Activated CD8-positive, alpha-beta memory T cell treated with anti-CD3 and anti-CD28 coated beads, Interleukin-2, amount 50 U/mL, for 1 hour (primary cell): ENCODE measurements at regions not wholly inside any gene's neighbourhood (a gene's known extent, or its start where the extent isn't known, plus 50 kb on each side); places are given as distances from the start of the nearest gene placed in this dataset.

Experiments used
- DNase-seq: peaks from one replicate; pipeline ENCODE4 v3.0.0-alpha.2; 2020; ENCODE audit errors: extremely low read depth

- no peak for DNase-seq
These were observed 682.4 kb upstream of the ADAMTS5 start for GRCh38 chr21:27649323-27649722.

GRCh38 chr21:27648560-27648959 is 681.7 kb upstream of the ADAMTS5 start:
- DNase-seq, result no peak

GRCh38 chr21:27647921-27648320 is 681.0 kb upstream of the ADAMTS5 start:
- DNase-seq, result no peak

GRCh38 chr21:27647401-27647800 is 680.5 kb upstream of the ADAMTS5 start:
- DNase-seq, result no peak

- DNase-seq, result no peak
These were observed 679.8 kb upstream of the ADAMTS5 start for GRCh38 chr21:27646691-27647090.

- DNase-seq, result no peak
These were observed 679.2 kb upstream of the ADAMTS5 start for GRCh38 chr21:27646056-27646455.

- no peak for DNase-seq
These were observed 678.4 kb upstream of the ADAMTS5 start for GRCh38 chr21:27645285-27645684.

GRCh38 chr21:27643326-27643725 is 676.4 kb upstream of the ADAMTS5 start:
- DNase-seq, result no peak

- DNase-seq, result no peak
These were observed 672.4 kb upstream of the ADAMTS5 start for GRCh38 chr21:27639286-27639685.

- DNase-seq, result no peak
These were observed 669.8 kb upstream of the ADAMTS5 start for GRCh38 chr21:27636656-27637055.

- DNase-seq, result no peak
These were observed 666.7 kb upstream of the ADAMTS5 start for GRCh38 chr21:27633631-27634030.

GRCh38 chr21:27631471-27631870 is 664.6 kb upstream of the ADAMTS5 start:
- no peak for DNase-seq

GRCh38 chr21:27622631-27623030 is 655.7 kb upstream of the ADAMTS5 start:
- DNase-seq, result no peak

GRCh38 chr21:27614231-27614630 is 647.3 kb upstream of the ADAMTS5 start:
- DNase-seq, result no peak

- DNase-seq, result no peak
These were observed 639.5 kb upstream of the ADAMTS5 start for GRCh38 chr21:27606422-27606821.

GRCh38 chr21:27596196-27596595 is 629.3 kb upstream of the ADAMTS5 start:
- DNase-seq, result no peak

GRCh38 chr21:27595716-27596115 is 628.8 kb upstream of the ADAMTS5 start:
- DNase-seq, result no peak

- no peak for DNase-seq
These were observed 623.4 kb upstream of the ADAMTS5 start for GRCh38 chr21:27590271-27590670.

GRCh38 chr21:27589781-27590180 is 622.9 kb upstream of the ADAMTS5 start:
- DNase-seq, result no peak

GRCh38 chr21:27586986-27587385 is 620.1 kb upstream of the ADAMTS5 start:
- no peak for DNase-seq

- no peak for DNase-seq
These were observed 619.4 kb upstream of the ADAMTS5 start for GRCh38 chr21:27586326-27586725.

- DNase-seq, result no peak
These were observed 617.4 kb upstream of the ADAMTS5 start for GRCh38 chr21:27584256-27584655.

- no peak for DNase-seq
These were observed 616.1 kb upstream of the ADAMTS5 start for GRCh38 chr21:27582948-27583430.

GRCh38 chr21:27582246-27582947 is 615.5 kb upstream of the ADAMTS5 start:
- DNase-seq, result no peak
